ENCODE measurements at regions not wholly inside any gene's neighbourhood (a gene's known extent, or its start where the extent isn't known, plus 50 kb on each side); places are given as distances from the start of the nearest gene placed in this dataset.

DNA sequence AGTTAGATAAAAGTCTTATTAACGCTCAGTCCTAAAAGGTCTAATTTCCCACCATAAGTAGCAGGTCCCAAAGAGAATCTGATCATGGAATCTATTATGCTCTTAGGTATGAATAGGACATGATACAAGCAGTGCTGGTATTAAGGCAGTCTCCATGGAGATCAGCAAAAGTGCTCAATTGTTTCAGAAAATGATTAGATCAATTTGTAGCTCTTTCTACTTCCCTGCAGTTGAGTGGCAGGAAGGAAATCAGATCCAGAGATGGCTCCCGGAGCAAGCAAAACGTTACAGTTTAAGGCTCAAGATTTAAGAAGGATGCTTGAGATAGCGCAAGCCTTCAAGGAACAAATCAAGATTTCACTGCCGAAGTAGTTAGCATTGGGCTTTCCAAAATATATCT, 205.7 kb downstream of the DRD1 start:
- TF ChIP-seq, protein P1, sequence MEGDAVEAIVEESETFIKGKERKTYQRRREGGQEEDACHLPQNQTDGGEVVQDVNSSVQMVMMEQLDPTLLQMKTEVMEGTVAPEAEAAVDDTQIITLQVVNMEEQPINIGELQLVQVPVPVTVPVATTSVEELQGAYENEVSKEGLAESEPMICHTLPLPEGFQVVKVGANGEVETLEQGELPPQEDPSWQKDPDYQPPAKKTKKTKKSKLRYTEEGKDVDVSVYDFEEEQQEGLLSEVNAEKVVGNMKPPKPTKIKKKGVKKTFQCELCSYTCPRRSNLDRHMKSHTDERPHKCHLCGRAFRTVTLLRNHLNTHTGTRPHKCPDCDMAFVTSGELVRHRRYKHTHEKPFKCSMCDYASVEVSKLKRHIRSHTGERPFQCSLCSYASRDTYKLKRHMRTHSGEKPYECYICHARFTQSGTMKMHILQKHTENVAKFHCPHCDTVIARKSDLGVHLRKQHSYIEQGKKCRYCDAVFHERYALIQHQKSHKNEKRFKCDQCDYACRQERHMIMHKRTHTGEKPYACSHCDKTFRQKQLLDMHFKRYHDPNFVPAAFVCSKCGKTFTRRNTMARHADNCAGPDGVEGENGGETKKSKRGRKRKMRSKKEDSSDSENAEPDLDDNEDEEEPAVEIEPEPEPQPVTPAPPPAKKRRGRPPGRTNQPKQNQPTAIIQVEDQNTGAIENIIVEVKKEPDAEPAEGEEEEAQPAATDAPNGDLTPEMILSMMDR (IDR thresholded peaks at IDR 0.05): no peak
- H2AFZ ChIP-seq: no peak overlapping the region
- H3K9me3 ChIP-seq (ENCODE audit: control insufficient read depth, low read length): no peaks in the 10 kb centered on the region
- no peak overlapping the region for H3K9ac ChIP-seq
- H3K4me3 ChIP-seq (ENCODE audit: low read depth, low read length): no peak overlapping the region
- no peaks in the 10 kb centered on the region for H3K36me3 ChIP-seq (ENCODE audit: control insufficient read depth, insufficient read depth, low read length)
- no peaks in the 10 kb centered on the region for H3K79me2 ChIP-seq
- no peak overlapping the region for H3K27ac ChIP-seq
- H3K4me2 ChIP-seq (ENCODE audit: low read length): no peak overlapping the region
- no peaks in the 10 kb centered on the region for H3K27me3 ChIP-seq (ENCODE audit: control insufficient read depth, insufficient read depth, low read length)
- H3K4me1 ChIP-seq: no peaks in the 10 kb centered on the region

DNA sequence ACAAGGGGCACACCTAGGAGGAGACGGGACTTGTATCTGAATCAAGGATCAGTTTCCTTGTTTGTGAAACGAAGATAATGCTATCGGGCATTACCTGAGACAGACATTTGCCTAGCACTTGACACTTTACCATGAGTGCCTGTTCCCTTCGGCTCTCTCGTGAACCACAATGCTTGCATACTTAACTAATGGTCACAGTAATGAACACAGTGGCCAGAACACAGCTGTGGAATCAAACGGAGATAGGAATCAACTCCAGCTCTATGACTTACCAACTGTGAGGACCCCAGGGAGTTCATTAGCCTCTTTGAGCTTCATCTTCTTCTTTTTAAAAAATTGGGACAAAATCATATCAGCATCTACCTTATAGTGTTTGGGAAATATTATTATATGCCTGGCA, 207.8 kb downstream of the DRD1 start:
- Histone ChIP-seq H2AFZ (no peak overlapping the region), H3K4me1 (no peaks in the 10 kb centered on the region), H3K79me2 (no peaks in the 10 kb centered on the region), H3K9ac (no peak overlapping the region), H3K4me2 (ENCODE audit: low read length) (no peak overlapping the region), H3K36me3 (ENCODE audit: control insufficient read depth, insufficient read depth, low read length) (no peaks in the 10 kb centered on the region), H3K27me3 (ENCODE audit: control insufficient read depth, insufficient read depth, low read length) (no peaks in the 10 kb centered on the region), H3K27ac (no peak overlapping the region), H3K4me3 (ENCODE audit: low read depth, low read length) (no peak overlapping the region), H3K9me3 (ENCODE audit: control insufficient read depth, low read length) (no peaks in the 10 kb centered on the region)
- TF ChIP-seq, protein P1 (IDR thresholded peaks at IDR 0.05): no peak

DNA sequence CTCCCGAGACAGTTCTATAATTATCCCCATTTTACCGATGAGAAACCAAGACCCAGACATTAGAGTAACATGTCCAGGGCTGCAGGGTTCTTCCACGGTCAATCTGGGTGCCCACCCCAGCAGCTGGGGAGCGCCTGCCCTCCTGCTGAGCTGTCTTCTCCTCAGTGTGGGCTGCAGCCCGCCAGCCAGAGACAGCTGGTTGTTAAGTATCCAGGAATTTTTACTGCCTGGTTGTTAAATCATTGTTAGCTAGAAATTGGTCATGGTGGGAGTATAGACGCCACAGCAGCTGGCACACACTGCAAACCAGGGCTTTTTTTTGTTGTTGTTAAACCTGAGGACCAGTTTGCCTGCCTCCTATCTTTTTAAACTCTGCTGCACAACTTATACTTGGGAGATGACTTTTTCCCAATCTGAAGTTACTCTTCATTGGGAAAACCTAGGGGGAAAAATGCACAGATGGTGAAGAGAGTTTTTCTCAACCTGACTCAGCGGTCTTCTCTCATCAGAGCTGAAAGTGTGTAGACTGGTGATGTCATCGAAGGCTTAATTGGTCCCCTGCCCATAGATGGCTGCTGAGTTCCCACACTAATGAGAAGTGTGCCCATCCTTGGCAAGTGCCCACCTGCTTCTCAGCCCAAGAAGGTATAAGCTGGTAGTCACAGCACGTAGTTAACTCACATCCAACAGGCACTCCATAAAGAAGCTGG, 208.6 kb downstream of the DRD1 start:
- Histone ChIP-seq H3K36me3 (ENCODE audit: control insufficient read depth, insufficient read depth, low read length) (no peaks in the 10 kb centered on the region), H3K9ac (no peak overlapping the region), H2AFZ (no peak overlapping the region), H3K9me3 (ENCODE audit: control insufficient read depth, low read length) (no peaks in the 10 kb centered on the region), H3K27me3 (ENCODE audit: control insufficient read depth, insufficient read depth, low read length) (no peaks in the 10 kb centered on the region), H3K27ac (no peak overlapping the region), H3K79me2 (no peaks in the 10 kb centered on the region), H3K4me2 (ENCODE audit: low read length) (no peak overlapping the region), H3K4me3 (ENCODE audit: low read depth, low read length) (no peak overlapping the region), H3K4me1 (no peaks in the 10 kb centered on the region)
- TF ChIP-seq, protein P1 (IDR thresholded peaks at IDR 0.05): no peak

DNA sequence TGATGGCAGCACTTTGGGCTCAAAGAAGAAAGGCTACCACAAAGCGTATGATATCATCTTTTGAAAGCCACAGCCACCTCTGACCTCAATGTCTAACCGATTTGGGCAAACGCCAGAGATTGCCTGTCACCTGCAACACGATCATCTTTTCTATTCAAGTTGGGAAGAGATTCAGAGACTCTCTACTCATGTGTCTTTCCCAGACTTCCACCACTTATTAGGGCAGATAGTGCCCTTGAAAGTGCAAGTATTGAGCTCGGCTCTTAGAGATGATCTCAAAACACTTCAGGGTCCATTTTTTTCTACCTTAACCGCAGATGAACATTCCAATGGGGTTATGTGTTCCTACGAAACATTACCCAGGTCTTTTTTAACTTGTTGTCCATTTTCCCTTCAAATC, 213.7 kb downstream of the DRD1 start:
- H3K4me3 ChIP-seq (ENCODE audit: low read depth, low read length): no peak overlapping the region
- H3K79me2 ChIP-seq: no peaks in the 10 kb centered on the region
- no peak overlapping the region for H3K4me2 ChIP-seq (ENCODE audit: low read length)
- H3K27ac ChIP-seq: no peak overlapping the region
- no peaks in the 10 kb centered on the region for H3K36me3 ChIP-seq (ENCODE audit: control insufficient read depth, insufficient read depth, low read length)
- no peaks in the 10 kb centered on the region for H3K27me3 ChIP-seq (ENCODE audit: control insufficient read depth, insufficient read depth, low read length)
- no peaks in the 10 kb centered on the region for H3K4me1 ChIP-seq
- H3K9me3 ChIP-seq (ENCODE audit: control insufficient read depth, low read length): no peaks in the 10 kb centered on the region
- TF ChIP-seq, protein P1 (IDR thresholded peaks at IDR 0.05): no peak
- no peak overlapping the region for H2AFZ ChIP-seq
- no peak overlapping the region for H3K9ac ChIP-seq

DNA sequence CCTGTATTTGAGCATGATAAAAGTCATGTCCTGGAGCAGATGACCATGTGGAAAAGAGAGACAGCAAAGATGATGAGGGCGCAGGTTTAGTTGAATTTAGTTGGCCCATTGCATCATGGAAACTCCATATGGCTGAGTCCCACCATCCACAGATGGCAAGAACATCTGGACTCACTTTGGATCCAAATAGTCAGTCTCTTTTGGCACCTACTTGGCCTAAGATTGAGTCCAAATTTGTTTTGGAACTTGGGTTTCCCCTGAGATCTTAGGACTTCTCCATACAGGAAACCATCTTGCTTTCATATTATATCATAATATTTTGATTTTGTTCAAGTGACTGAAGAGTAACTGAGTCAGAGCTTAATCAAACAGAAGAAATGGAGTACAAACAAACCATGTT, 217.5 kb downstream of the DRD1 start:
- Histone ChIP-seq H3K9ac (no peak overlapping the region), H3K4me1 (no peaks in the 10 kb centered on the region), H3K27ac (no peak overlapping the region), H3K79me2 (no peaks in the 10 kb centered on the region), H3K9me3 (ENCODE audit: control insufficient read depth, low read length) (no peaks in the 10 kb centered on the region), H2AFZ (no peak overlapping the region), H3K27me3 (ENCODE audit: control insufficient read depth, insufficient read depth, low read length) (no peaks in the 10 kb centered on the region), H3K4me3 (ENCODE audit: low read depth, low read length) (no peak overlapping the region), H3K36me3 (ENCODE audit: control insufficient read depth, insufficient read depth, low read length) (no peaks in the 10 kb centered on the region), H3K4me2 (ENCODE audit: low read length) (no peak overlapping the region)
- TF ChIP-seq, protein P1 (IDR thresholded peaks at IDR 0.05): no peak

Data from parathyroid adenoma (tissue), 2 donors.